Fibroblast of mammary gland (primary cell): ENCODE measurements at regions not wholly inside any gene's neighbourhood (a gene's known extent, or its start where the extent isn't known, plus 50 kb on each side); places are given as distances from the start of the nearest gene placed in this dataset.
"Not testable (repeated sequence)": the region's sequence is repeated elsewhere in the genome, so short reads cannot be mapped to it uniquely, and the experiment has no call there.

Experiments used
- DNase-seq: peaks from one replicate; pipeline ENCODE4 v3.0.0-alpha.2; 2010; ENCODE audit warnings: low read depth
- H3K4me3 ChIP-seq: 2 replicates; pipeline ENCODE4 v1.5.1; 2011; ENCODE audit warnings: low read depth, mild to moderate bottlenecking, low read length, moderate library complexity; ENCODE audit not compliant: control insufficient read depth
- TF ChIP-seq, protein P1 (sequence below): conservative IDR thresholded peaks from 2 replicates; pipeline ENCODE4 v1.5.1; 2011; ENCODE audit warnings: low read depth, low read length, inconsistent platforms; ENCODE audit not compliant: control insufficient read depth, insufficient read depth

DNA sequence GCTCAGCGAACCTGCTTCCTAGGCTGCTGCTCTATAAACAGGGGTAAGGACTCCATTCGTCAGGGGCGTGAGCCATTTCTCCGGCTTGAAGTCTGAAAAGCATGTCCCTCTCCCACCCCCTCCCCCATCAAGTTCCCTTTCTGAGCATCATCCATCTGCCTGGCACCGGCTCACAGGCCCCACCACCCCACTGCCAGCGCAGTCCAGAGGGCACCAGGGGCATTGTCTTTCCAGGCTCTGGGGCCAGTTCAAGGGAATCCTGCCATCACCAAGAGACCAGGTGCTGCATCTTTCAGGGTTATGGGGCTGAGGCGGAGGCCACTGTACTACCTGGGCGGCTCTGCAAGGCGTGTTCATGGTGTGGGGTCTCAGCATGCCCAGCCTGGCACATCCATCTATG, 64.7 kb upstream of the EDAR start:
- no peak for DNase-seq
- TF ChIP-seq, protein P1, sequence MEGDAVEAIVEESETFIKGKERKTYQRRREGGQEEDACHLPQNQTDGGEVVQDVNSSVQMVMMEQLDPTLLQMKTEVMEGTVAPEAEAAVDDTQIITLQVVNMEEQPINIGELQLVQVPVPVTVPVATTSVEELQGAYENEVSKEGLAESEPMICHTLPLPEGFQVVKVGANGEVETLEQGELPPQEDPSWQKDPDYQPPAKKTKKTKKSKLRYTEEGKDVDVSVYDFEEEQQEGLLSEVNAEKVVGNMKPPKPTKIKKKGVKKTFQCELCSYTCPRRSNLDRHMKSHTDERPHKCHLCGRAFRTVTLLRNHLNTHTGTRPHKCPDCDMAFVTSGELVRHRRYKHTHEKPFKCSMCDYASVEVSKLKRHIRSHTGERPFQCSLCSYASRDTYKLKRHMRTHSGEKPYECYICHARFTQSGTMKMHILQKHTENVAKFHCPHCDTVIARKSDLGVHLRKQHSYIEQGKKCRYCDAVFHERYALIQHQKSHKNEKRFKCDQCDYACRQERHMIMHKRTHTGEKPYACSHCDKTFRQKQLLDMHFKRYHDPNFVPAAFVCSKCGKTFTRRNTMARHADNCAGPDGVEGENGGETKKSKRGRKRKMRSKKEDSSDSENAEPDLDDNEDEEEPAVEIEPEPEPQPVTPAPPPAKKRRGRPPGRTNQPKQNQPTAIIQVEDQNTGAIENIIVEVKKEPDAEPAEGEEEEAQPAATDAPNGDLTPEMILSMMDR: no peak
- no peak overlapping the region for H3K4me3 ChIP-seq

DNA sequence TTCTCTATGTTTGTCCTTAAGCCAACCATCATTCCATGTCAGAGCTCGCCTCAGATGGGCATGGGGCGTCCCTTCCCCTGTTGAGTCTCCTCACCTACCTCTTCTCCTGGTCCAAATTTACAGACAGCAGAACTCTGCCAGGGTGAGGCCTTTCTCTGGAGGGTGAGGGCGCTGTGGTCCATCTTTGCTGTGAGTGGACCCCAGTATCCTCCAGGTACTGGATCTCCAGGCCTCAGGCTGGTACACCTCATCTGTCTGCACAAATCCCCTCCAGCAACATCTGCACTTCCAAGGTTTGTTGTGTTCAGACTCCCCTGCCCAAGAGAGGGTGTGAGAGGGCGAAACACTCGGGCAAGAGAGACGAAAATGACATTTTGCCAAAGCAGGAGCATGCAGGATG, 63.9 kb upstream of the EDAR start:
- no peak for DNase-seq
- no peak overlapping the region for H3K4me3 ChIP-seq
- TF ChIP-seq, protein P1: no peak

DNA sequence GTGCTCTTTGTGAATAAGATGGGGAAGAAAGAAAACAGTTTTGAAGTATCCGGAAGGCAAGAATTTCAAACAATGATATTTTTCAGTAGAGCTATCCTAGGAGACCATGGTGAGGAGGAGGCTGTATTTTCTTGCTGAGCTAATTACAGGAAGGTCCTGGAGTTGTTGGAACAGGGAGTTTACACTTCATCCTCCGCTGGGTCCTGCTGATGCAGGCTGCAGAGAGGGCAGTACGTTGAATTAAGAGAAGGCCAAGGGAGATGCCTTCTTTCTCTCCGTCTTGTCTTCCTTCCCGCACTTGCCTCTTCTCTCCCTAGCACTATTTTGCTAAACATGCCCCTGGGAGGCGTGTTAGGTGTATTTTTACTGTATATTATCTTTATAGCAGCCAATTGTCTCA, 60.0 kb upstream of the EDAR start:
- DNase-seq: no peak
- TF ChIP-seq, protein P1: no peak
- no peak overlapping the region for H3K4me3 ChIP-seq

DNA sequence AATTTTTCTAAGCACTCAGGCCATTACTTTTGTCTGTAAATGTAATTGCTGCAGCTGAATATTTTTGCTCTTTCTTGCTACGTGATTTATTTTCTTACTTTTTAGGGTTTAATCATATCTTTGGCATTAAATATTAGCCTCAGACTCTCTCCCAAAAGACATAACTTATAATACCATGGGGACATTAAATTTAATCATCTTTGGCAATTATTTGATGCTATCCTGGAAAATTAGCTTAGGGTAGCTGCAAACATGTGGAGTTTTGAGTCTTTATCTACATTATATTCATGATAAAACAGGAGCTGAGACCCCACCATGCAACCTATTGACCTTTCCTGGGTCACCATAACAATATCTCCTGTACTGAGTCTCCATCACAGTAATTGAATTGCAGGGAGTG, 59.1 kb upstream of the EDAR start:
- H3K4me3 ChIP-seq: no peak overlapping the region
- TF ChIP-seq, protein P1: no peak
- DNase-seq: no peak

DNA sequence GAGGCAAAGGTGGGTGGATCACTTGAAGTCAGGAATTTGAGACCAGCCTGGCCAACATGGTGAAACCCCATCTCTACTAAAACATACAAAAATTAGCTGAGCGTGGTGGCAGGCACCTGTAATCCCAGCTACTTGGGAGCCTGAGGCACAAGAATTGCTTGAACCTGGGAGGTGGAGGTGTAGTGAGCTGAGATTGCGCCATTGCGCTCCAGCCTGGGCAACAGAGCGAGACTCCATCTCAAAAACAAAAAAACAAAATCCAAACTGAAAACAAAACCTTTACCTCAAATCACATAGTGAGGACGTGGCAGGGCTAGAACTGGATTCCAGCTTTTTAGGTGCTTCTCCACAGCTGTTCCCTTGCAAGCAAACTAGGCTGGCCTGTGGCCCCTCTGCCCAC, 58.5 kb upstream of the EDAR start:
- not testable (repeated sequence) for H3K4me3 ChIP-seq, DNase-seq

DNA sequence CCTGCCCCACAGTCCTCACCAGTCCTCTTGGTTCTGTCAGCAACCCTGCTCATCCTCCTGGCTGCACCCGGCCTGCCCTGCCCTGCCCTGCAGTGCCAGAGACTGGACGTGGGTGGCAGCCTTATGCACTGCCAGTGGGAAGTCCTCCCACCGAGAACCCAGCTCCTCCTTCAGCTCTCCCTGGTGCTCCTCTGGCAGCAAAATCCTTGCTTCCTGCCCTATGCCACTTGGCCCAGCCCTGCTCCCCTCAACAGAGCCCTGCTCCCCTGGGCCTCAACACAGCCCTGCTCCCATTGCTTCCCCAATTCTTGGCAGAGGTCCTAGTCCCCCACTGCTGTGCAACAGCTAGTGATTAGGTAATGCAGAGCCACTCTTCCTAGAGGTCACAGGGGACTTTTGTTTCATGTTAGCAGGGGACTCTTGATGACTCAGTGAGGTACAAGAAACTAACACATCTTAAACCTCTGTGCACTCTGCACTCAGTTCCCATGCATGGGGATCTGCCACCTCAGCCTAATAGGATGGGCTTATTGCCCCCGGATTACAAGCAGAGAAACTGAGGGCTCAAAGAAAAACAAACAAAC, 58.0 kb upstream of the EDAR start:
- TF ChIP-seq, protein P1: no peak
- H3K4me3 ChIP-seq: no peak overlapping the region
- no peak for DNase-seq

DNA sequence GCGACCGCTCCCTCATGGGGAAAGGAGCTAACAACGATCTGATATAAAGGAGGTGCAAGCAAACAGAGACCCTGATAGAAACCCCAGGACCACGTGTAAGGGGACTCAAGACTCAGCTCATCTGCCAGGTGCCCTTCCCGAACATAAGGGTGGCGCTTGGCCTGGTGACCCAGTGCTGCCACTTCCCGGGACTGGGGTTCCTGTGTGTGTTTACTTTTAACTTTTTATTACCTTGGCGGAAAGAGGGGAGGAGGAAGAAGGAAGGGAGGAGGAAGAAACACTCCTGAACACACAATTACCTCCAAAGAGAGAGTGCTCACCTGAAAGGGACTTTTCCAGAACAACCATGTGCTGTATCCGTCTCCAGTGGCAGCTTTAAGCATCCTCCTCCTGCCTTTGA, 56.5 kb upstream of the EDAR start:
- DNase-seq: no peak
- H3K4me3 ChIP-seq: no peak overlapping the region
- TF ChIP-seq, protein P1: no peak
